CD4-positive, alpha-beta T cell (primary cell): ENCODE measurements at regions not wholly inside any gene's neighbourhood (a gene's known extent, or its start where the extent isn't known, plus 50 kb on each side); places are given as distances from the start of the nearest gene placed in this dataset.

Experiments
- ATAC-seq: fragments of 200-7000 bp; cut with Tn5 transposase; one replicate; pipeline ENCODE4 v1.10.0; 2022; ENCODE audit warnings: mild to moderate bottlenecking; ENCODE audit not compliant: poor library complexity
- CTCF ChIA-PET: fragments of 350-600 bp; sonication (Branson Sonifier 250); formaldehyde crosslinking; loops from one replicate; lab custom pipeline; 2021; ENCODE audit warnings: antibody characterized with exemption, inconsistent platforms; lab: Charles Lee
- POLR2A ChIA-PET: fragments of 350-600 bp; sonication (Branson Sonifier 250); formaldehyde crosslinking; loops from one replicate; lab custom pipeline; 2021; ENCODE audit warnings: antibody characterized with exemption, inconsistent platforms; lab: Charles Lee
- DNase-seq, 14 experiments: peaks; one replicate each; pipeline ENCODE4 v3.0.0-alpha.2; 2013 to 2020; ENCODE audit warnings: mixed read lengths in 2 of 14
- H3K27ac ChIP-seq, 2 donors: one replicate each; pipeline versions ENCODE4 v1.5.1 to v1.7.0; 2013; ENCODE audit warnings: low read length in 2 of 2, low read depth in 1 of 2, mild to moderate bottlenecking in 1 of 2
- H3K27me3 ChIP-seq, 2 experiments: 1 replicate in 1 of 2; 2 replicates in 1 of 2; pipeline versions ENCODE4 v1.6.1 to v1.7.0; 2013; ENCODE audit warnings: low read length in 2 of 2, control low read depth in 1 of 2, mild to moderate bottlenecking in 1 of 2, moderate library complexity in 1 of 2; ENCODE audit not compliant: insufficient read depth in 2 of 2, control insufficient read depth in 1 of 2
- H3K36me3 ChIP-seq: one replicate; pipeline ENCODE4 v1.6.1; 2013; ENCODE audit warnings: low read length, control low read depth; ENCODE audit not compliant: insufficient read depth
- H3K4me1 ChIP-seq: one replicate; pipeline ENCODE4 v1.6.1; 2013; ENCODE audit warnings: low read length, control low read depth; ENCODE audit not compliant: insufficient read depth
- H3K4me3 ChIP-seq: one replicate; pipeline ENCODE4 v1.5.1; 2013; ENCODE audit warnings: mild to moderate bottlenecking, low read length, moderate library complexity
- H3K9me3 ChIP-seq, 2 experiments: 1 replicate in 1 of 2; 2 replicates in 1 of 2; pipeline versions ENCODE4 v1.6.1 to v1.7.0; 2013; ENCODE audit warnings: low read length in 2 of 2, mild to moderate bottlenecking in 2 of 2, control low read depth in 1 of 2, moderate library complexity in 1 of 2; ENCODE audit not compliant: control insufficient read depth in 1 of 2, insufficient read depth in 1 of 2
- H3K27ac Mint-ChIP-seq: one replicate; pipeline ENCODE4 v1.8.0; 2020; ENCODE audit warnings: mixed read lengths
- H3K27me3 Mint-ChIP-seq: one replicate; pipeline ENCODE4 v1.8.0; 2021; ENCODE audit warnings: mixed read lengths
- H3K36me3 Mint-ChIP-seq: one replicate; pipeline ENCODE4 v1.8.0; 2021; ENCODE audit warnings: low read depth, mixed read lengths
- H3K4me1 Mint-ChIP-seq: one replicate; pipeline ENCODE4 v1.8.0; 2021; ENCODE audit warnings: low read depth, mixed read lengths
- H3K4me3 Mint-ChIP-seq: one replicate; pipeline ENCODE4 v1.8.0; 2020; ENCODE audit warnings: mild to moderate bottlenecking, mixed read lengths
- H3K9me3 Mint-ChIP-seq: one replicate; pipeline ENCODE4 v1.8.0; 2020; ENCODE audit warnings: mixed read lengths
- CTCF ChIP-seq: fragments of 200-600 bp; IDR thresholded peaks from one replicate; pipeline ENCODE4 v1.8.0; 2022; ENCODE audit warnings: antibody characterized with exemption, mild to moderate bottlenecking
- intact Hi-C, 2 experiments: fragments of 100-400 bp; cut with DNase I in 1 of 2; cut with micrococcal nuclease in 1 of 2; formaldehyde crosslinking; loops; one replicate each; pipeline versions ENCODE4 v1.15.1 to v1.9.0; 2023 to 2025; cut with DNase I, micrococcal nuclease

- no peak for DNase-seq
- Histone ChIP-seq H3K9me3 (peaks cover 0 to 3% of the 10 kb centered on the region in 2 experiments), H3K4me1 (no peaks in the 10 kb centered on the region), H3K36me3 (no peaks in the 10 kb centered on the region), H3K27me3 (no peaks in the 10 kb centered on the region), H3K27ac (no peak overlapping the region), H3K4me3 (no peak overlapping the region)
- ATAC-seq, result no peak
- intact Hi-C loops, result no loop called here
- Mint-ChIP-seq H3K9me3 (no peaks in the 10 kb centered on the region), H3K27ac (no peak overlapping the region), H3K4me1 (no peaks in the 10 kb centered on the region), H3K27me3 (no peaks in the 10 kb centered on the region), H3K4me3 (no peak overlapping the region), H3K36me3 (no peaks in the 10 kb centered on the region)
- ChIA-PET POLR2A (no interaction called here), CTCF (no interaction called here)
- no peak for TF ChIP-seq CTCF
Observed at GRCh38 chr4:10371121-10371520, 86.1 kb downstream of the ZNF518B start.

- TF ChIP-seq CTCF, result no peak
- H3K4me1 ChIP-seq, result no peaks in the 10 kb centered on the region
- H3K27me3 ChIP-seq, result no peaks in the 10 kb centered on the region
- intact Hi-C loops, result no loop called here
- ATAC-seq (no peak), DNase-seq (no peak)
- CTCF ChIA-PET, result no interaction called here
- H3K4me3 ChIP-seq, result no peak overlapping the region
- Mint-ChIP-seq H3K27ac (no peak overlapping the region), H3K4me3 (no peak overlapping the region), H3K36me3 (no peaks in the 10 kb centered on the region), H3K4me1 (no peaks in the 10 kb centered on the region), H3K9me3 (no peaks in the 10 kb centered on the region), H3K27me3 (no peaks in the 10 kb centered on the region)
- no peaks in the 10 kb centered on the region for H3K36me3 ChIP-seq
- POLR2A ChIA-PET, result interaction anchor here (0.6 kb wide), 1 partner anchor 253 kb away, joined by 3 read pairs; the partner anchor contains the start of gene WDR1
- peaks cover 0 to 3% of the 10 kb centered on the region in 2 experiments for H3K9me3 ChIP-seq
- no peak overlapping the region for H3K27ac ChIP-seq
Observed at GRCh38 chr4:10369517-10369916, 87.7 kb downstream of the ZNF518B start.

GRCh38 chr4:10366628-10367027 lies 90.6 kb downstream of the ZNF518B start:
- ChIA-PET CTCF (no interaction called here), POLR2A (no interaction called here)
- intact Hi-C loops, result no loop called here
- Mint-ChIP-seq H3K27me3 (peaks cover 15% of the 10 kb centered on the region), H3K4me3 (no peak overlapping the region), H3K9me3 (no peaks in the 10 kb centered on the region), H3K4me1 (no peaks in the 10 kb centered on the region), H3K27ac (no peak overlapping the region), H3K36me3 (no peaks in the 10 kb centered on the region)
- no peak for TF ChIP-seq CTCF
- H3K27me3 ChIP-seq, result no peaks in the 10 kb centered on the region
- H3K36me3 ChIP-seq, result no peaks in the 10 kb centered on the region
- H3K4me1 ChIP-seq, result no peaks in the 10 kb centered on the region
- DNase-seq (no peak), ATAC-seq (no peak)
- no peak overlapping the region for H3K27ac ChIP-seq
- H3K4me3 ChIP-seq, result no peak overlapping the region
- no peaks in the 10 kb centered on the region for H3K9me3 ChIP-seq
